GM18505 (cell line): ENCODE measurements at regions not wholly inside any gene's neighbourhood (a gene's known extent, or its start where the extent isn't known, plus 50 kb on each side); places are given as distances from the start of the nearest gene placed in this dataset.
"Not testable (repeated sequence)": the region's sequence is repeated elsewhere in the genome, so short reads cannot be mapped to it uniquely, and the experiment has no call there.

Source experiments
- ATAC-seq: cut with Tn5 transposase; IDR thresholded peaks from one replicate; pipeline ENCODE4 v1.9.1; 2021; ENCODE audit not compliant: unreplicated experiment
- POLR2A ChIP-seq: IDR thresholded peaks from 4 replicates; pipeline ENCODE4 v1.6.1; 2011; ENCODE audit warnings: borderline replicate concordance; ENCODE audit not compliant: insufficient read depth, insufficient read length; ENCODE audit errors: extremely low read depth

DNA sequence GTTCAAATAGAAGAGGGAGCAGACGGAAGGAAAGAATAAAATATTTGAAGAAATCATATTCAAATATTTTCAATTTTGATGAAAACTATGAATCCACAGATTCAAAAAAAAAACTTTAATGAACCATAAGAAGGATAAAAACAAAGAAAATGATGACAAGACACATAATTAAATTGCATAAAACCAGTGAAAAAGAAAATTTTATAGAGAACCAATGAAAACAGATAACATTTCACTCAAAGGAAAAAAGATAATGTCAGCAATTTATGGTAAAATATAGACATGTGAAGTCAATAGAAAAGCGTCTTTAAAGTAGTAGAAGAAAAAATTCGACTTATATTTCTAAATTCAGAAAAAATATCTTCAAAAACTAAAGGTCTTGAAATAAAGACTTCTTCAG lies 546.5 kb upstream of the ATXN7L3B start:
- ATAC-seq: no peak
- TF ChIP-seq POLR2A: no peak

DNA sequence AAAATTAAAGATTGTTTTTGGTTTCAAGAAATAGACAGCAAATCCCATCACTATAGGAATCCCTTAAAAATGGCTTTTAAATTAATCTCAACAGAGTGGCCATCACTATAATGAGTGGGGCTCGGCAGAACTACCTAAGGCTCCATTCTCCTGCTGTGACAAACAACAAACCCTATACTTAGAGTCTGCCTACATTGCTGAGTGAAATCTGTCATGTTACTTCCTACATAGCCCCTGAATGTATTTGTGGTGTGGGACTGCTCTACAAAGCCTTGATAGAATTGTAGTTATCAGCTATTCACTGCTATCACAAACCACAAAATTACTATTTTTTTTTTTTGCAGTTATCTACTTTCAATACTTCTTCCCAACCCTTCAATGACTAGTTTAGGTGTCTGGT lies 538.7 kb upstream of the ATXN7L3B start:
- TF ChIP-seq POLR2A: no peak
- no peak for ATAC-seq

DNA sequence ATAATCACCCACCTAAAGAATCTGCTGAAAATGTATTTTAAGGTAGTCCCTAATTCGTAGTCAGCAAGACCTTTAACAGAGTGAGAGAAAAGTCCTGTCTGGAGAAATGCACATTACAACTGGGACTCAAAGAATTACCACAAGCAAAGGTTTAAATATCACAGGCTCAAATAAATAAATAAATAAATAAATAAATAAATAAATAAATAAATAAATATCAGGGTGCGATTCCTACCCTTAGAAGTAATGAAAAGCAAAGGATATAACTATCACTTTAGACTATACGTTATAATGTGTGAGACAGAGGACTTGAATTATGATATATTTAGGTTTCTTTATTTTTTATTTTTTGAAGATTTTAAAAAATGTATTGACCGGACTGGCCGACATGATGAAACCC lies 522.5 kb upstream of the ATXN7L3B start:
- TF ChIP-seq POLR2A: no peak
- no peak for ATAC-seq

DNA sequence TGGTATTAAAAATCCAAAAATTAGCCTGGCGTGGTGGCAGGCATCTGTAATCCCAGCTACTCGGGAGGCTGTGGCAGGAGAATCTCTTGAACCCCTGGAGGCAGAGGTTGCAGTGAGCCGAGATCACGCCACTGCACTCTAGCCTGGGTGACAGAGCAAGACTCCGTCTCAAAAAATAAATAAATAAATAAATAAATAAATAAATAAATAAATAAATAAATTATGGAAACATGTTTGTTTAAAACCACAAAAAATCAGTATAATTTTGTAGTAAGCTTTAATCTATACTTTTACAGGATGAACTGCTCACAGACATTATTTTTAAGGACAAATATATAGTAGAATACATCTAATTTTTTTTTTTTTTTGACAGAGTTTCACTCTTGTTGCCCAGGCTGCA lies 521.3 kb upstream of the ATXN7L3B start:
- ATAC-seq: not testable (repeated sequence)

DNA sequence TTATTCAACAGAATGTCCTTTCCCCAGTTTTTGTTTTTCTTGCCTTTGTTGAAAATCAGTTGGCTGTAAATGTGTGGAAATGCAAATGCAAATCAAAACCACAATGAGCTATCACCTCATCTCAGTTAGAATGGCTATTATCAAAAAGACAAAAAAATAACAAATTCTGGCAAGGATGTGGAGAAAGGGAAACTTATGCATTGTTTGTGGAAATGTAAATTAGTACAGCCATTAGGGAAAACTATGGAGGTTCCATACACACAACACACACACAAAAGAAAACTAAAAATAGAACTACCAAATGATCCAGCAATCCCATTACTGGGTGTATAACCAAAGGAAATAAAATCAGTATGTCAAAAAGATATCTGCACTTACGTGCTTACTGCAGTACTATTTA lies 518.8 kb upstream of the ATXN7L3B start:
- no peak for ATAC-seq
- no peak for TF ChIP-seq POLR2A

DNA sequence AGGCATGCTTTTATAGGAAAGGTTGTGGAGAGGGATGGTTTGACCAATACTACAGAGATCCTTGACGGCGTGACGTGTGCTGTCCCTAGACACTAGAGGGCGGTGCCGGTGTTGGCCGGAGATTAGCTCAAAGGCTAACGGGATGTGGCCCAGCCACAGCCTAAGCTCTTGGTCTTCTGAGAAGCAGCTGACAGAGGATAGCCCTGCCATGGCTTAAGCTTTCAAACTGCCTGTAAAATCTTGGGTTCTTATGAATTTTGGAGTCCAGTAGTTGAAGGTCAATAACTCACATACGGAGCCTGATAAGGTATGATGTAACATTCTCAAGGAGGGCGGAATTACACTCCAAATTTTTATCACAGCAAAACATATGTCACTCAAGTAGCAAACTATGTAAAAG lies 515.7 kb upstream of the ATXN7L3B start:
- no peak for TF ChIP-seq POLR2A

DNA sequence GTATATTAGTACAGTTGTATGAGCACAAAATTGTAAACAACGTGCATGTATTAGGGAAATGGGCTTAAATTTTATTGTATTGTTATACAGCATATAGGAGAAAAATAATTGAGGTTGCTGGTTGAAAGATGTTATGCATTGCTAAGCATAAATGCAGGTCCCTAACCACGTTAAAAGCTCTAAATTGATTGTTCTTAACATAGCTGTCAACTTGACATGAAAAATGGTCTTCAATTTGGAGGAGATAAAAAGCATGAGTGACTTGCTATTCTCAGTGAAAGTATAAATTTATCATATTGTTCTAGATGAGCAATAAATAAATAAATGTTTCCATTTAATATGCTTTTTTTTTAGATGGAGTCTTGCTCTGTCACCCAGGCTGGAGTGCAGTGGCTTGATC lies 506.6 kb upstream of the ATXN7L3B start:
- no peak for TF ChIP-seq POLR2A
- ATAC-seq: no peak

More for the DNA sequence above, 515.7 kb upstream of the ATXN7L3B start:
- peak; percentile 99 for ATAC-seq

DNA sequence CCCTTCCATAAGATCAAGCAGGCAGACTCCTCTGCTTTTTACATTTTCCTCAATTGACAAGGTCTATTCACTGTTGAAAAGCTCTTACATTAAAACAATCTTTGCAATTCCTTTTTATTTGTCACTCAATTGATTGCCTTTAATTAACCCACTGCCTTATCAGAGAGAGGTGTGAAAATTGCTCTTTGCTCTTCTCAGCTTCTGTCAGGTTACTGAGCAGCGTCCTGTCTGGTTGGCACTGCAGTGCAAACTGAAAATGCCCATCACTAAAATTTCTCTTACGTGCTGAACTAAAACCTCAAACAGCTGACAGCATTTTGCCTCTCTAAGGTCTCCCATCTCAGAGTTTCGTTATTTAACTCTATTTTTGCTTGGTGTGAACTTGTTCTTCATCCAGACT lies 504.1 kb upstream of the ATXN7L3B start:
- no peak for TF ChIP-seq POLR2A
- ATAC-seq: no peak

DNA sequence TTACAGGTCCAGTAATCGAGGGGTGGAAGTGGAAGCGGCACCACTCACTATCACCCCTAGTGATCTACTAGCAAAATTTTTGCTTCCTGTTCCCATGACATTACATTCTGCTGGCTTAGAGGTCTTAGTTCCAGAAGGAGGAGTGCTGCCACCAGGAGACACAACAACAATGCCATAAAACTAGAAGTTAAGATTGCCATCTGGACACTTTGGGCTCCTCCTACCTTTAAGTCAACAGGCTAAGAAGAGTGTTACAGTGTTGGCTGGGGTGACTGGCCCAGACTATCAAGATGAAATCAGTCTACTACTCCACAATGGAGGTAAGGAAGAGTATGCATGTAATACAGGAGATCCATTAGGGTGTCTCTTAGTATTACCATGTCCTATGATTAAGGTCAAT lies 498.5 kb upstream of the ATXN7L3B start:
- ATAC-seq: not testable (repeated sequence)

DNA sequence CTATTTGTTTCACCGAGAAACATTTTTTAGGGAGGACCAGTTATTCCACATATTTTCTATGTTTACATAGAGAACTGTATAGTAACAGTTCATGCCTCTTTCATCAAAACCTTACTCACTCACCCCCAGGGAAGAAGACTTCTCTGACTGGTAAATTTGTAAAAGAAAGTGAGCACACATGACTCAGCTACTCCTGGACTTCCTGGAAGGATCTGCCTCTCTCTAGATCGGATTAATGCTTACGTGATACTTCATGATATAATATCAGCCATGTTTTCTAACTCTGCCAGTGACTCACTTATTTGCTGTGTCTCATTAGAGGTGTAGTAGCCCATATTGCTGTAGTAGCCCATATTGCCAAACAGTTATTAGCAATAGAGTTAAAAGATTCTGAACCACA lies 494.3 kb upstream of the ATXN7L3B start:
- TF ChIP-seq POLR2A: no peak
- ATAC-seq: no peak

DNA sequence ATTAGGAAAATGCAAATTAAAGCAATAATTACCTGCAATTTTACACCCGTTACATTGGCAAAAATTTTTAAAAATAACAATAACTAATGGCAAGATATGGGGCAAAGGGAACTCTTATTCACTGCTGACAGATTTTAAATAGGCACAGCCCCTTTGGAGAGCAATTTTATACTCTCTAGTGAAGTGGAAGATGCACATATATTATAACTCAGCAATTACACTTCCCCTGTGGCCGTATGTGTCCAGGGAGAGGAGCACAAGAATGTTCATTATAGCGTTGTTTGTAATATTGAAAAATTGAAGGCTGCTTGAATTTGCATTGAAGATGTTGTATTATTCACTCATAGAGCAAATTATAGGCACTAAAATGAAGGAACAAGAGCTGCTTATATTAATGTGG lies 488.3 kb upstream of the ATXN7L3B start:
- no peak for TF ChIP-seq POLR2A
- ATAC-seq: no peak

DNA sequence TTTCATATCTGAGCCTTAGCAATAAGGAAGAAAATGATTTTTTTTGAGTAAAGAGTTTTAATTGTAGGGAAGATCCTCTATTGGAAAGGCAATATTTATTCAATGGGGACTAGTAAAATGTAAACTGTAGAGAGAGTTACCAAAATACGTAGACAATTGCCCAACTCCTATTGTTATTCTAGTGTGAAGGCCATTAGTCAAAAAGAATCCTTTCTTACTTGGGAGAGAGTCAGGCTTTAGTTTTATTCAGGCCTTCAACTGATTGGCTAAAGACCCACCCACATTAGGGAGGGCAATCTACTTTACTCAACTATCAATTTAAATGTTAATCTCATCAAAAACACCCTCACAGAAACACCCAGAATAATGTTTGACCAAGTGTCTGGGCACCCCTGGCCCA lies 485.8 kb upstream of the ATXN7L3B start:
- no peak for ATAC-seq
- TF ChIP-seq POLR2A: no peak

DNA sequence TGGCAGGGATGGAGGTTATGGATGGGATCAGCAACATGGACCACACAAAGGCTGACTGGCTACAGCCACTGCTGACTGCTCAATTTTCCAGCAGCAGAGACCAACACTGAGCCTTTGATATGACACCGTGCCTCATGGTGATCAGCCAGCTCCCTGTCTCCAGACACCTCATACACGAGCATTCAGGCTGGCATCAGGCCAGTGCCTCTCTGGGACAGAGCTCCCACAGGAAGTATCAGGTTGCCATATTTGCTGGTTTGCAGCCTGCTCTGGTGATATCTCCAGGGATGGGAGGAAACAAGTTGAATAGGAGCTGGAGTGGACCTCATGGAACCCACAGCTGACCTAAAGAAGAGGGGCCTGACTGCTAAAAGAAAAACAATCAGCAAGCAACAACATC lies 471.2 kb upstream of the ATXN7L3B start:
- ATAC-seq: no peak
- no peak for TF ChIP-seq POLR2A

DNA sequence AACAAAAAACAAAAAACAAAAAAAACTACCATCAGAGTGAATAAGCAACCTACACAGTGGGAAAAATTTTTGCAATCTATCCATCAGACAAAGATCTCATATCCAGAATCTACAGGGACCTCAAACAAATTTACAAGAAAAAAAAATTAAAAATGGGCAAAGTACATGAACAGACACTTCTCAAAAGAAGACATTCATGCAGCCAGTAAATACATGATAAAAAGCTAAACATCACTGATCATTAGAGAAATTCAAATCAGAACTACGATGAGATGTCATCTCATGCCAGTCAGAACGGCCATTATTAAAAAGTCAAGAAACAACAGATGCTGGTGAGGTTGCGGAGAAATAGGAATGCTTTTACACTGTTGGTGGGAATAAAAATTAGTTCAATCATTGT lies 466.5 kb upstream of the ATXN7L3B start:
- ATAC-seq: no peak
- no peak for TF ChIP-seq POLR2A

DNA sequence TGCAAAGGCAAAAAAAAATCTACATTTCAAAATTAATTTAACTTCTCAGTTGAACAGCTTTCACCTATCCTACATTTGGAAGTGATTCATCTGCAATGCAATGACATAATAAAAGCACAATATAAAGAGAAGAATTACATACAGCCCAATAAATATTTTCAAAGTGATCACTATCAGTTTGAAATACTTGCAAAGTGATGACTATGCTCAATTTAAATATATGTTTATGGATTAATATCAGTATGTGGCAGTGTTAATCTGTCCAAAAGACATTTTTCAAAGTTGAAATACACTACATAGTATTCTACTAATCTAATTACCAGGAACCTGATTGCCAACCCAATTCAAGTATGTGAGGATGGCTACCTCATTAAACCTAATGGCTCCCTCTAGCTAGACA lies 460.7 kb upstream of the ATXN7L3B start:
- ATAC-seq: no peak

DNA sequence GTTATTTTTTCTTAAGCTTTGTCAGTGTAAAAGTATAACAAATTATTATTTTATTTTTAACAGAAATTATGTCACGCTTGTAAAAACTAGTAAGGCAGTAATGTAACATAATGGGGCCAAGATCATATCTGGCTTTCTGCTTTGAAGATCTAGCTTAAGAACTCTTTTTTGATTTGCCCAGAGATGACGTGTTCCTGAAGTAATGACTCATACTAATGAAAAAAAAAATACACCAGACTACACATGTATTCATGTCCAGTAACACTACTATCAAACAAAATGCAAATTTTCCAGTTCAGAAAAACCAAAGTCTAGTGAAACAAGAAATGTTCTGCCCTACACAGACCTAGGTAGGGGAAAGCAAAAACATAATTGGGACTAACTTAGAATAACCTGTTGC lies 432.2 kb upstream of the ATXN7L3B start:
- no peak for TF ChIP-seq POLR2A
- no peak for ATAC-seq

More for the DNA sequence above, 460.7 kb upstream of the ATXN7L3B start:
- no peak for TF ChIP-seq POLR2A
